ENCODE measurements at regions not wholly inside any gene's neighbourhood (a gene's known extent, or its start where the extent isn't known, plus 50 kb on each side); places are given as distances from the start of the nearest gene placed in this dataset.
A peak's percentile ranks its signal among the peaks of the same experiment; 100 is the strongest.

GRCh38 chr13:65971541-65971940 is 1258.6 kb downstream of the PCDH9 start:
- H3K9me3 ChIP-seq (replicated peaks; ENCODE audit: control insufficient read depth, low read depth, low read length): no peaks in the 10 kb centered on the region
- H3K4me1 ChIP-seq (ENCODE audit: control insufficient read depth, insufficient read depth, low read length): no peaks in the 10 kb centered on the region
- no peak overlapping the region for H3K4me3 ChIP-seq (ENCODE audit: low read length)
- H3K36me3 ChIP-seq (ENCODE audit: control insufficient read depth, insufficient read depth, low read length): no peaks in the 10 kb centered on the region
- H3K27ac ChIP-seq (ENCODE audit: low read length): no peak overlapping the region
- WGBS (ENCODE audit: insufficient coverage): 57% methylated on average over 1 of the region's 3 CpGs
- DNase-seq: no peak
- H3K27me3 ChIP-seq (ENCODE audit: control insufficient read depth, insufficient read depth, low read length): no peaks in the 10 kb centered on the region

GRCh38 chr13:65966991-65967451 is 1263.1 kb downstream of the PCDH9 start:
- no peak for DNase-seq
- WGBS (ENCODE audit: insufficient coverage): no CpG with 5 or more reads among the region's 3 CpGs
- H3K36me3 ChIP-seq (ENCODE audit: control insufficient read depth, insufficient read depth, low read length): no peaks in the 10 kb centered on the region
- no peaks in the 10 kb centered on the region for H3K27me3 ChIP-seq (ENCODE audit: control insufficient read depth, insufficient read depth, low read length)
- H3K27ac ChIP-seq (ENCODE audit: low read length): no peak overlapping the region
- H3K9me3 ChIP-seq (replicated peaks; ENCODE audit: control insufficient read depth, low read depth, low read length): no peaks in the 10 kb centered on the region
- no peak overlapping the region for H3K4me3 ChIP-seq (ENCODE audit: low read length)
- no peaks in the 10 kb centered on the region for H3K4me1 ChIP-seq (ENCODE audit: control insufficient read depth, insufficient read depth, low read length)

- no peaks in the 10 kb centered on the region for H3K36me3 ChIP-seq (ENCODE audit: control insufficient read depth, insufficient read depth, low read length)
- no peaks in the 10 kb centered on the region for H3K4me1 ChIP-seq (ENCODE audit: control insufficient read depth, insufficient read depth, low read length)
- H3K4me3 ChIP-seq (ENCODE audit: low read length): no peak overlapping the region
- peak; percentile 11 for DNase-seq
- H3K27me3 ChIP-seq (ENCODE audit: control insufficient read depth, insufficient read depth, low read length): no peaks in the 10 kb centered on the region
- no CpG with 5 or more reads among the region's 2 CpGs for WGBS (ENCODE audit: insufficient coverage)
- H3K9me3 ChIP-seq (replicated peaks; ENCODE audit: control insufficient read depth, low read depth, low read length): no peaks in the 10 kb centered on the region
- no peak overlapping the region for H3K27ac ChIP-seq (ENCODE audit: low read length)
Measured at GRCh38 chr13:65965501-65965900, 1264.6 kb downstream of the PCDH9 start.

GRCh38 chr13:65964672-65965071 is 1265.5 kb downstream of the PCDH9 start:
- no peaks in the 10 kb centered on the region for H3K9me3 ChIP-seq (replicated peaks; ENCODE audit: control insufficient read depth, low read depth, low read length)
- no peaks in the 10 kb centered on the region for H3K4me1 ChIP-seq (ENCODE audit: control insufficient read depth, insufficient read depth, low read length)
- DNase-seq: no peak
- no CpG with 5 or more reads among the region's 1 CpG for WGBS (ENCODE audit: insufficient coverage)
- no peak overlapping the region for H3K4me3 ChIP-seq (ENCODE audit: low read length)
- H3K36me3 ChIP-seq (ENCODE audit: control insufficient read depth, insufficient read depth, low read length): no peaks in the 10 kb centered on the region
- no peak overlapping the region for H3K27ac ChIP-seq (ENCODE audit: low read length)
- no peaks in the 10 kb centered on the region for H3K27me3 ChIP-seq (ENCODE audit: control insufficient read depth, insufficient read depth, low read length)

- Histone ChIP-seq H3K4me1 (ENCODE audit: control insufficient read depth, insufficient read depth, low read length) (no peaks in the 10 kb centered on the region), H3K27me3 (ENCODE audit: control insufficient read depth, insufficient read depth, low read length) (no peaks in the 10 kb centered on the region), H3K36me3 (ENCODE audit: control insufficient read depth, insufficient read depth, low read length) (no peaks in the 10 kb centered on the region), H3K27ac (ENCODE audit: low read length) (no peak overlapping the region), H3K9me3 (replicated peaks; ENCODE audit: control insufficient read depth, low read depth, low read length) (peaks cover 2% of the 10 kb centered on the region), H3K4me3 (ENCODE audit: low read length) (no peak overlapping the region)
- DNase-seq: no peak
- 92% methylated on average over 2 of the region's 2 CpGs for WGBS (ENCODE audit: insufficient coverage)
Measured at GRCh38 chr13:65959305-65959704, 1270.8 kb downstream of the PCDH9 start.

GRCh38 chr13:65946387-65946786 is 1283.7 kb downstream of the PCDH9 start:
- no peak overlapping the region for H3K27ac ChIP-seq (ENCODE audit: low read length)
- no peaks in the 10 kb centered on the region for H3K4me1 ChIP-seq (ENCODE audit: control insufficient read depth, insufficient read depth, low read length)
- DNase-seq: no peak
- no peak overlapping the region for H3K4me3 ChIP-seq (ENCODE audit: low read length)
- no peaks in the 10 kb centered on the region for H3K27me3 ChIP-seq (ENCODE audit: control insufficient read depth, insufficient read depth, low read length)
- H3K9me3 ChIP-seq (replicated peaks; ENCODE audit: control insufficient read depth, low read depth, low read length): no peaks in the 10 kb centered on the region
- no peaks in the 10 kb centered on the region for H3K36me3 ChIP-seq (ENCODE audit: control insufficient read depth, insufficient read depth, low read length)
- WGBS (ENCODE audit: insufficient coverage): 83% methylated on average over 2 of the region's 4 CpGs

- no CpG with 5 or more reads among the region's 3 CpGs for WGBS (ENCODE audit: insufficient coverage)
- no peaks in the 10 kb centered on the region for H3K36me3 ChIP-seq (ENCODE audit: control insufficient read depth, insufficient read depth, low read length)
- H3K4me3 ChIP-seq (ENCODE audit: low read length): no peak overlapping the region
- no peak overlapping the region for H3K27ac ChIP-seq (ENCODE audit: low read length)
- no peaks in the 10 kb centered on the region for H3K27me3 ChIP-seq (ENCODE audit: control insufficient read depth, insufficient read depth, low read length)
- H3K4me1 ChIP-seq (ENCODE audit: control insufficient read depth, insufficient read depth, low read length): no peaks in the 10 kb centered on the region
- no peaks in the 10 kb centered on the region for H3K9me3 ChIP-seq (replicated peaks; ENCODE audit: control insufficient read depth, low read depth, low read length)
- DNase-seq: no peak
Measured at GRCh38 chr13:65943708-65944107, 1286.4 kb downstream of the PCDH9 start.

- DNase-seq: peak; percentile 78
- Histone ChIP-seq H3K9me3 (replicated peaks; ENCODE audit: control insufficient read depth, low read depth, low read length) (no peaks in the 10 kb centered on the region), H3K27me3 (ENCODE audit: control insufficient read depth, insufficient read depth, low read length) (no peaks in the 10 kb centered on the region), H3K27ac (ENCODE audit: low read length) (no peak overlapping the region), H3K4me1 (ENCODE audit: control insufficient read depth, insufficient read depth, low read length) (no peaks in the 10 kb centered on the region), H3K4me3 (ENCODE audit: low read length) (no peak overlapping the region), H3K36me3 (ENCODE audit: control insufficient read depth, insufficient read depth, low read length) (no peaks in the 10 kb centered on the region)
- WGBS (ENCODE audit: insufficient coverage): no CpG with 5 or more reads among the region's 1 CpG
Measured at GRCh38 chr13:65943024-65943423, 1287.1 kb downstream of the PCDH9 start.

GRCh38 chr13:65940720-65941119 is 1289.4 kb downstream of the PCDH9 start:
- H3K27ac ChIP-seq (ENCODE audit: low read length): no peak overlapping the region
- H3K9me3 ChIP-seq (replicated peaks; ENCODE audit: control insufficient read depth, low read depth, low read length): no peaks in the 10 kb centered on the region
- H3K27me3 ChIP-seq (ENCODE audit: control insufficient read depth, insufficient read depth, low read length): no peaks in the 10 kb centered on the region
- 88% methylated on average over 1 of the region's 3 CpGs for WGBS (ENCODE audit: insufficient coverage)
- no peaks in the 10 kb centered on the region for H3K4me1 ChIP-seq (ENCODE audit: control insufficient read depth, insufficient read depth, low read length)
- DNase-seq: no peak
- no peak overlapping the region for H3K4me3 ChIP-seq (ENCODE audit: low read length)
- no peaks in the 10 kb centered on the region for H3K36me3 ChIP-seq (ENCODE audit: control insufficient read depth, insufficient read depth, low read length)

GRCh38 chr13:65937251-65937650 is 1292.9 kb downstream of the PCDH9 start:
- no peaks in the 10 kb centered on the region for H3K36me3 ChIP-seq (ENCODE audit: control insufficient read depth, insufficient read depth, low read length)
- DNase-seq: no peak
- no CpG with 5 or more reads among the region's 2 CpGs for WGBS (ENCODE audit: insufficient coverage)

GRCh38 chr13:65936249-65936648 is 1293.9 kb downstream of the PCDH9 start:
- WGBS (ENCODE audit: insufficient coverage): no CpG with 5 or more reads among the region's 2 CpGs
- H3K9me3 ChIP-seq (replicated peaks; ENCODE audit: control insufficient read depth, low read depth, low read length): no peaks in the 10 kb centered on the region
- H3K4me3 ChIP-seq (ENCODE audit: low read length): no peak overlapping the region
- no peaks in the 10 kb centered on the region for H3K36me3 ChIP-seq (ENCODE audit: control insufficient read depth, insufficient read depth, low read length)
- H3K27me3 ChIP-seq (ENCODE audit: control insufficient read depth, insufficient read depth, low read length): no peaks in the 10 kb centered on the region
- DNase-seq: no peak
- H3K4me1 ChIP-seq (ENCODE audit: control insufficient read depth, insufficient read depth, low read length): no peaks in the 10 kb centered on the region
- no peak overlapping the region for H3K27ac ChIP-seq (ENCODE audit: low read length)

More at GRCh38 chr13:65937251-65937650, 1292.9 kb downstream of the PCDH9 start:
- H3K27ac ChIP-seq (ENCODE audit: low read length): no peak overlapping the region
- no peak overlapping the region for H3K4me3 ChIP-seq (ENCODE audit: low read length)
- no peaks in the 10 kb centered on the region for H3K9me3 ChIP-seq (replicated peaks; ENCODE audit: control insufficient read depth, low read depth, low read length)
- H3K4me1 ChIP-seq (ENCODE audit: control insufficient read depth, insufficient read depth, low read length): no peaks in the 10 kb centered on the region
- H3K27me3 ChIP-seq (ENCODE audit: control insufficient read depth, insufficient read depth, low read length): no peaks in the 10 kb centered on the region
